IMR-90 (cell line): ENCODE measurements at regions not wholly inside any gene's neighbourhood (a gene's known extent, or its start where the extent isn't known, plus 50 kb on each side); places are given as distances from the start of the nearest gene placed in this dataset.

Experiments
- BHLHE40 ChIP-seq: fragments of 150-350 bp; IDR thresholded peaks from 2 replicates; pipeline ENCODE4 v1.6.1; 2016; ENCODE audit warnings: mild to moderate bottlenecking, low read depth, low read length
- CEBPB ChIP-seq: IDR thresholded peaks from 2 replicates; pipeline ENCODE4 v1.6.1; 2012; ENCODE audit warnings: low read depth, low read length, improper control_type of control experiment
- CTCF ChIP-seq: conservative IDR thresholded peaks from 2 replicates; pipeline ENCODE4 v1.5.1; 2012; ENCODE audit warnings: mild to moderate bottlenecking, low read depth, low read length, improper control_type of control experiment
- FOS ChIP-seq: fragments of 150-350 bp; IDR thresholded peaks from 2 replicates; pipeline ENCODE4 v1.6.1; 2016; ENCODE audit warnings: low read depth, low read length
- MAFK ChIP-seq: IDR thresholded peaks from 2 replicates; pipeline ENCODE4 v1.6.1; 2012; ENCODE audit warnings: low read depth, low read length, improper control_type of control experiment
- MAZ ChIP-seq: IDR thresholded peaks from 2 replicates; pipeline ENCODE4 v1.6.1; 2012; ENCODE audit warnings: low read depth, mild to moderate bottlenecking, low read length, improper control_type of control experiment, moderate library complexity, borderline replicate concordance
- MXI1 ChIP-seq: IDR thresholded peaks from 2 replicates; pipeline ENCODE4 v1.6.1; 2012; ENCODE audit warnings: low read depth, mild to moderate bottlenecking, low read length, moderate library complexity, borderline replicate concordance
- NFE2L2 ChIP-seq: fragments of 150-350 bp; IDR thresholded peaks from 2 replicates; pipeline ENCODE4 v1.6.1; 2016; ENCODE audit warnings: low read depth, mild to moderate bottlenecking, low read length
- POLR2A ChIP-seq: IDR thresholded peaks from 2 replicates; pipeline ENCODE4 v1.6.1; 2012; ENCODE audit warnings: mild to moderate bottlenecking, low read depth, low read length
- RAD21 ChIP-seq: IDR thresholded peaks from 2 replicates; pipeline ENCODE4 v1.6.1; 2012; ENCODE audit warnings: low read length, improper control_type of control experiment
- RFX5 ChIP-seq: IDR thresholded peaks from 2 replicates; pipeline ENCODE4 v1.8.0; 2012; ENCODE audit warnings: low read depth, mild to moderate bottlenecking, low read length, moderate library complexity
- SMC3 ChIP-seq: fragments of 150-350 bp; IDR thresholded peaks from 2 replicates; pipeline ENCODE4 v1.6.1; 2016; ENCODE audit warnings: low read depth, mild to moderate bottlenecking, antibody characterized with exemption, low read length, moderate library complexity
- TF ChIP-seq, protein P1 (sequence below): fragments of 150-350 bp; IDR thresholded peaks from 2 replicates; pipeline ENCODE4 v1.6.1; 2016; ENCODE audit warnings: low read depth, mild to moderate bottlenecking, low read length, moderate library complexity, borderline replicate concordance
- TF ChIP-seq, protein P2 (sequence below): fragments of 150-350 bp; IDR thresholded peaks from 2 replicates; pipeline ENCODE4 v1.6.1; 2017; ENCODE audit warnings: mild to moderate bottlenecking, antibody characterized with exemption, low read length, low read depth

- TF ChIP-seq CTCF (no peak), POLR2A (no peak), BHLHE40 (no peak), CEBPB (no peak), RAD21 (no peak), MAFK (no peak), FOS (no peak), NFE2L2 (no peak), RFX5 (no peak), MXI1 (no peak), MAZ (no peak), SMC3 (no peak)
- TF ChIP-seq, protein P1, sequence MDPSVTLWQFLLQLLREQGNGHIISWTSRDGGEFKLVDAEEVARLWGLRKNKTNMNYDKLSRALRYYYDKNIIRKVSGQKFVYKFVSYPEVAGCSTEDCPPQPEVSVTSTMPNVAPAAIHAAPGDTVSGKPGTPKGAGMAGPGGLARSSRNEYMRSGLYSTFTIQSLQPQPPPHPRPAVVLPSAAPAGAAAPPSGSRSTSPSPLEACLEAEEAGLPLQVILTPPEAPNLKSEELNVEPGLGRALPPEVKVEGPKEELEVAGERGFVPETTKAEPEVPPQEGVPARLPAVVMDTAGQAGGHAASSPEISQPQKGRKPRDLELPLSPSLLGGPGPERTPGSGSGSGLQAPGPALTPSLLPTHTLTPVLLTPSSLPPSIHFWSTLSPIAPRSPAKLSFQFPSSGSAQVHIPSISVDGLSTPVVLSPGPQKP = no peak
- TF ChIP-seq, protein P2, sequence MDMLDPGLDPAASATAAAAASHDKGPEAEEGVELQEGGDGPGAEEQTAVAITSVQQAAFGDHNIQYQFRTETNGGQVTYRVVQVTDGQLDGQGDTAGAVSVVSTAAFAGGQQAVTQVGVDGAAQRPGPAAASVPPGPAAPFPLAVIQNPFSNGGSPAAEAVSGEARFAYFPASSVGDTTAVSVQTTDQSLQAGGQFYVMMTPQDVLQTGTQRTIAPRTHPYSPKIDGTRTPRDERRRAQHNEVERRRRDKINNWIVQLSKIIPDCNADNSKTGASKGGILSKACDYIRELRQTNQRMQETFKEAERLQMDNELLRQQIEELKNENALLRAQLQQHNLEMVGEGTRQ = no peak
Measured at GRCh38 chr1:106979371-106979770, 77.1 kb upstream of the PRMT6 start.
